ENCODE measurements at regions not wholly inside any gene's neighbourhood (a gene's known extent, or its start where the extent isn't known, plus 50 kb on each side); places are given as distances from the start of the nearest gene placed in this dataset.
A peak's percentile ranks its signal among the peaks of the same experiment; 100 is the strongest.

GRCh38 chr17:73754886-73755400 lies 110.7 kb upstream of the SDK2 start:
- DNase-seq (ENCODE audit: low spot score), result no peak

DNA sequence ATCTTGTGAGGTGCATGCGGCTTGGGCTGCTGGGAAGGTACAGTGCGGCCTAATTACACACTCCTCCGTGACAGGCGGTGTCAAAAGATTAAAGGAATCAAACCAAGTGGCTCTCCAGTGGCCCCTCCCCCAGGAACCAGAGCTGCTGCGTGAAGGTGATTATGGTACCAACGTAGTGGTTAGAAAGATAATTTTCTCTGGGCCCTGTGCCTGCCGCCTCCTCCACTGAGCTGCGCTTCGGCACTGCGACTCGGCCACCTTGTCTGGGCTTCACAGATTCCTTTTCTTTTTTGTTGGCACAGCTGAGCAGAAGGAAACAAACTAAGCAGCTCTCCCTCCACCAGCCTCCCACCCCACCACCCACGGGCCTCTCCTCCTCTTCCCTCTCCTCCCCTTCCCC lies 113.2 kb upstream of the SDK2 start:
- no peak for DNase-seq (ENCODE audit: low spot score)

DNA sequence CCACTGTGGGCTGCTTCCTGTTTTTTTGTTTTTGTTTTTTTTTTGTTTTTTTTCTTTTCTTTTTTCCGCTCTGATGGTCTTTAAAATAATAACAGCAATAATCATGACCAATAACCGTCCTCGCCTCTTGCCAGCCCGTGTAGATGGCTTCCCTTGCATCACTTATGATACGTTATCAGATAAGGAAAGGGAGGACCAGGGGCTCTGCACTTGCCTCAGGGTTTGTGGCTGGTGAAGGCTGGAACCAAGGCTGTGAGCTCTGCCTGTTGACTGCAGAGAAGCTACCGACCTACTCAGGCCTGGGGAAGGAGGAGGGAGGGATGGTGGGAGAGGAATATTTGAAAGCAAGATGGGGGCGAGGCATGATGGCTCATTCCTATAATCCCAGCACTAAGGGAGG lies 114.0 kb upstream of the SDK2 start:
- no peak for DNase-seq (ENCODE audit: low spot score)

GRCh38 chr17:73759324-73759723 lies 115.1 kb upstream of the SDK2 start:
- no peak for DNase-seq (ENCODE audit: low spot score)

GRCh38 chr17:73759734-73760438 lies 115.6 kb upstream of the SDK2 start:
- DNase-seq (ENCODE audit: low spot score), result peak; percentile 45

DNA sequence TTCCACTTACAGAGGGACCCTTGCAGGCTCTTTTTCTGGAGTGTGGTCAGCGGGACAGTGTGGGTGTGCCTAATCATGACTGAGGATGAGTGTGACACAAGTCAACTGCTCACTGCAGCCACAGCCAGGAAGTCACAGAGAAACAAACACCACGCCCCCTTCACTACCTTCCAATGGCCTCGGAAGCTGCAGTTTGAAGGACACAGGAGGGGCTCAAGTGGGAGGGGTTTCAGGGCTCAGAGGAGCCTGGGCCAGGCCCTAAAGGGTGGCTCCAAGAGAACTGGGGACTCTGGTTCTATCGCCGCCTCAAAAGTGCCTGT lies 116.2 kb upstream of the SDK2 start:
- DNase-seq (ENCODE audit: low spot score), result no peak

- no peak for DNase-seq (ENCODE audit: low spot score)
These were observed 121.7 kb upstream of the SDK2 start for GRCh38 chr17:73765824-73766563.

DNA sequence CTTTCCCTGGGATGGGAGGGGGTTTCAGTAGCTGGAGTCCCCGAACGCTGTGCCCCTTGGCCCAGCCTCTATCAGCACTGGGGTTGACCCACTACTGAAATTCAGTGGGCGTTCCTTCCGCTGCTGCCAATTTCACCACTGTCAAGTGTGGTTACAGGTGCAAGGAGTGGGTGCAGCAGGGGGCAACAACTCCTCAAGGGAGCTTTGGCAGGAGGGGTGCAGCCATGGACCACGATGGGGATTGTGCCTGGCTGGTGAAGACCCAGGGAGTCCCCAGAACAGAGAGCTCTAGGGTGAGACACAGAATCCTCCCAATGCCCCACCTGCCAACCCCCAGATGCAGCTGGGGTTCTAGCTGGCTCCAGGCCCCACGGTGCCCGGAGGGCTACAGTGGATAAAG lies 123.5 kb upstream of the SDK2 start:
- DNase-seq (ENCODE audit: low spot score), result no peak

- DNase-seq (ENCODE audit: low spot score), result no peak
These were observed 124.4 kb upstream of the SDK2 start for GRCh38 chr17:73768691-73769090.

DNA sequence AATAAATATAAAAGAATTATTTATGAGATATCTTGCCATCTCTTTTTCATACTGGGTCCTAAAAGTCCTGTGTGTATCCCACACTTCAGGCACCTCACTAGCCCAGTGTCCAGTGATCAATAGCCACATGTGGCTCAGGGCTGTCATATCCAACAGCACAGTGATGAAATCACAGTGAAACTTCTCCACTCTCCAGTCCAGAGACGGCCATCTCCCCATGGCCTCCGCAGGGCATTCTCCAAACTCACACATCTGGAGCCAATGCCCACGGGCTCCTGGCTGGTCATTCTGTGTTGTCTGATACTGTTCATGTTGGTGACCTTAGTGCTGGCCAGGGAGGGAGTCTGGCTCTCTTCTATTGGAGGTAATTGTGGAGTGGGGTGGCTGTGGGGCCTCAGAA lies 125.2 kb upstream of the SDK2 start:
- no peak for DNase-seq (ENCODE audit: low spot score)

- no peak for DNase-seq (ENCODE audit: low spot score)
These were observed 126.0 kb upstream of the SDK2 start for GRCh38 chr17:73770115-73770848.

GRCh38 chr17:73770849-73771229 lies 126.6 kb upstream of the SDK2 start:
- DNase-seq (ENCODE audit: low spot score), result no peak

DNA sequence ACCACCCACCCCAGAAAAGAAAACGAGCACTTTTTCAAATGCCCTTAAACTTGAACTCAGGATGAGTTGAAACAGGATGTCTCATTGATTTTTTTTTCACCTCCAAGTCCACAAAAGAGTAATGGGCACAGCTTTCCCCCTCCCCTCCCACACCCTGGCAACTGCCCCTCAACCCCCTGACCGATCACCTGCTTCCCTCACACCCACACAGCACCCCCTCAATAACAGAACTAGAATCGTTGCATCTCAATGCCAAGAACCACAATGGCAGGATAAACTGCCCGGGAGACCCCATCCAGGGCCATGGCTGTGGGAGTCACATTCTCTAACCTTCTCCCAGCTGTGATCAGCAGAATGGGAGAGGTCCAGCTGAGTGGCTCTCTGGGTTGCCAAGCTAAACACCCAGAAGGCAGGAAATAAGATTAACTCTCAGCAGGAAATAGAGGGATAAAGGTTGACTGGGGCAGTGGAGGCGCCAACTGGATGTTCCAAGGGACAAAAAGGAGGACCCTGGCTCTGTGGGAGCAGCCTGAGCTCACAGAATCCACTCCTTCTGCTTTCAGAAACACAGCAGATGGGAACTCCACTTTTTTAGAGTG lies 128.0 kb upstream of the SDK2 start:
- no peak for DNase-seq (ENCODE audit: low spot score)

GRCh38 chr17:73773702-73774101 lies 129.5 kb upstream of the SDK2 start:
- DNase-seq (ENCODE audit: low spot score), result no peak

DNA sequence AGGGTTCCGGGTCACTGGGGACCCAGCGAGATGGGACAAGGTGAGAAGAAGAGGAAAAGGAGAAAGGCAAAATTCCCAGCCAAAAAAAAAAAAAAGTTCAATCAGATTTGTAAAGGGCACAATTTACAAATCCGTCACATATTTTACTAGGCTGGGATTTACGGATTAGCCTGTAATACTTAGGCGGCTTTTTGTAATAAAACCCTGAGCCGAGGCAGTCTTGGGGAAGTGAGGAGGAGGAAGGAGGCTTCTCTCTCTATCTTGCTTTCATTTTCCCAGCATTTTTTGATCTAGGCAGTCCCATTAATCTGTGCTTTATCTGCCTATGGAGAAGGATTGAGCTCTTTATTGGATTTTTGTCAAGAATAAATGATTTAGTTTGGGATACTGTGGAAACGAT lies 130.6 kb upstream of the SDK2 start:
- no peak for DNase-seq (ENCODE audit: low spot score)

DNA sequence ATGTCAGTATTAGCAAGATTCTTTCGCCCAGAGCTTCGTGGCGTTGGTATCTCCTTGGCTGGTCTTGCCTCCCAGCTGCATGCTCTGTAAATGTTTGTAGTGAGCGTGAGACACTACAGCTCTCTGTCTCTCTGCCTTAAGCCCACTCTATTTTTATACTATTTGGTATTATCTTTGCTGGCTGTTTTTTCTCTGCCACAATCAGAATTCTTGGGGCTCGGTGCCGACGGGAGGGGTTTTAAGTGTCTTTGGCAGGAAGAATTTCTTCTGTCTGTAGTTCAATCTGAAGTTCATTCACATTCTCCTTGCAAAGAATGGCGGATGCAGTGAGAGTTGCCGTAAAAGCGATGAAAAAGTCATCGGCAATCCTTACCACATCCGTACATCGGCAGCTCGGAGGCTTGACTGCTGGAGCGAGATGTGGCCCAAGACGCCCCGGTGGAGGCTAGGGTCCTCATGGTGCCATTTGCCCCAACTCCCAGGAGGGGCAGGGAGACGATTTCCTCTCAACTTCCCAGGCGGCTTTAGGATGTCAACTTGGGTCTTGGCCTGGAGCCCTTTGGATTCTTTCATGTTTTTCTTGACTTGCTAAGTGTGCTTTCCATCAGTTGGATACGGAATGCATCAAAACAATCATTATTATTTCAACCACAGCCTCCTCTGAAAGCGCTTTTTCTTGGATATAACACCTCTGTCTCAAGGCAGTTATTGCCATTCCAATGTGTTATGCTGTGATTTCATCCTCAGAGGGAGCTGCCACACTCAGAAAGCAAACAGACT lies 132.3 kb upstream of the SDK2 start:
- no peak for DNase-seq (ENCODE audit: low spot score)

DNA sequence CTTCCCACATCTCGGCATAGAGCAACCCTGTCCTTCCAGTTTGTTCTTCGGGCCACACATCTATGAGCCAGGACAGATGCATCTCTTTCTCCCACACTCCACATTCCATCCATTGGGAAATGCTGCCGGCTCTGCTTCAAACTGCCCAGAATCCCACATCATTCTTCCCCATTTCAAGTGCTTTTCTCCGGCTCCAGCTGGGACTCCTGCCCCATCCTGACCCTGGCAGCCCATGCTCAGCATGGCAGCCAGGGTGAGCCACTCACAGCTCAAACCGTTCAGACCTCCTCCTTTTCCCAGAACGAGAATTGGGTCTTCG lies 132.8 kb upstream of the SDK2 start:
- no peak for DNase-seq (ENCODE audit: low spot score)

DNA sequence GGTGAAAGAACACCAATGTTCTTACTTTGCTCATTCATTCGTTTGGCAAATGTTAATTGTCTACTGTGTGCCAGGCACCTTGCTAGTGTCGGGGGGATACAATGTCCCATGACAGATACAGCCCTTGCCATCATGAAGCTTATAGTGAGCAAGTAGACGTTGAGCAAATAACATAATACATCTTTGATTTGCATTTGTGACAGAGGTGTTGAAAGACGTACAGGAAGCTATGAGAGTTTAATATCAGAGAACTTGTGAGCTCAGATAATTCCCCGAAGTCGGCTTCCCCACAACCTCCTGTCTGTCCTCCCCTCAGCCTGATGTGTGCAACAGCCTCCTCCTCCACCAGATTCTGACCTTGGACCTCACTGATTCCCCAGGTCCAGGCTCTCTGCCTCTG lies 138.0 kb upstream of the SDK2 start:
- no peak for DNase-seq (ENCODE audit: low spot score)

DNA sequence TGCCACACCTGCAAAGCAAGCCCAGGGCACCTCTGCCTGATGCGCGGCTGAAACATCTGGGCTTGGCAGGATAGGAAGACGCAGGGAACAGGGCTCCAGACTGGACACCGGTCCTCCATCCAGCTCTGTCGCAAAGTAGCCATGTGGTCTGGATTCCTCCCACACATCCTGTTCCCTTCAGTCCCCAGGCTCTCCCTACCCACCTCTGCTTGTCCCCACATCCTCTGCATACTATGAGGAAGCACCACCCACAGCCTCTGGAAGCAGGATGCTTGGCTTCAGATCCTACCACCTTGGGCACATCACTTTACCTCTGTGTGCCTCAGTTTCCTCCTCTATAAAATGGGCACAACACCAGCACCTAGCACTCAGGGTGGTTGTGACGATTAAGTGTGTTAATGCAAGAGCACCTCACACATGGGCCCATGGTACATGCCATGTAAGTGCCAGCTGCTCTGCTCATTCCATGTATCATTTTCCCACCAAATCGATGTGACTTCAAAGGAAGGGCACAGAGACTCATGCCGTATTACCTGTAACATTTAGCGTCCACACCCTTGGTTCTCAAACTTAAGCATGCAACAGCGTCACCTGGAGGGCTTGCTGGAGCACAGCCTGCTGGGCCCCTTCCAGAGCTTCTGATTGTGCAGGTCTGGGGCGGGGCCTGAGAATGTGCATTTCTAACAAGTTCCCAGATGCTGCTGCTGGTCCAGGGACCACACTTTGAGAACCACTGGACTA lies 138.6 kb upstream of the SDK2 start:
- DNase-seq (ENCODE audit: low spot score), result no peak

DNA sequence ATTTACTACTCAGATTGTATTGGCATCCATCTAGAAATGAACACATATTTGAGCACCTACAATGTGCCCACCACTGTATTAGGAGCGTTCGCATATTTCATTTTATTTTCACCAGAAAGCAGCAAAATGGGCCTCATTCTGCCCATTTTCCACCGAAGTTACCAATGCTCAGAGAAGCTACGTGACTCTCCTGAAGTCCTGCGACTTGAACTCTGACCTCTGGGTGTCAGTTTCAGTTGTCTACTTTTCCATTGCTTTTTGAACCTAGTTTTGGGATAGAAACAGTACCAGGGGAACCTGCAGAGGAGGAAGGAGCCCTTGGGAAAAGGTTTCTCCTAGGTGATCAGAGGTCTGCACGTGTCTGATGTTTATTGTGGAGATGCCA lies 139.1 kb upstream of the SDK2 start:
- DNase-seq (ENCODE audit: low spot score), result no peak

DNA sequence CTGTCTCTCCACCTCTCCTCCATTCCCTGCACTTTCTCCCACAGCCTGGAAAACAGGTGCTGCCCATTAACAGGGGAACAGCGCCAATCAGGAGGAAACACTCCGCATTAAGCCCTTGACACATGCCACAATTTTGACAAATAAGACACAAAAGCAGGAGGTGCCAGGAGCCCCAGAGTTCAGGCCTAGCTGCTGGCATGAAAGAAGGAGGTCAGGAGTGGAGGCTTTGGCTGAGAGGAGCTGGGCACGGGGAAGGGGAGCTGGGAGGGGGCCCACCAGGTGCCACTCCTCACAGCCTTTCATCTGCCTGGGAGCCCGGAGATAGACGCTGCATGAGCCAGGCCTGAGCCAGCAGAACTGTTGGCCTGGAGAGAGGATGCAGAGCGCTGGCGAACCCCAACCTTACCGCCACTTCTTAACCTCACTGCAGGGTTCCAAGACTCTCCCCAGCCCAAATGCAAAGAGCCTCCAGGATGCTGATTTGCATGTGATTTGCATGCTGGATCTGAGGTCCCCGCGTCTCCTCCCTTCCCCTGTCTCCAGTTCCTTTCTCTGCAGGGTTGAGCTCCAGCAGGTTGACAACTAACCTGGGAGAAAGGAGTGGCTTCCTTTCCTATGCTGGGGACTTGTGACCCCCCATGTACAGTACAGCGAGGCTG lies 139.8 kb upstream of the SDK2 start:
- DNase-seq (ENCODE audit: low spot score), result no peak

Measured in COLO829 (cell line).